HEK293 (cell line): ENCODE measurements at regions not wholly inside any gene's neighbourhood (a gene's known extent, or its start where the extent isn't known, plus 50 kb on each side); places are given as distances from the start of the nearest gene placed in this dataset.

Experiments used
- CTCF ChIA-PET: fragments of 350-600 bp; formaldehyde crosslinking; extraction: SDS; loops from one replicate; lab custom pipeline; 2021; ENCODE audit warnings: antibody characterized with exemption; lab: Yijun Ruan, JAX
- POLR2A ChIA-PET: fragments of 300-600 bp; formaldehyde crosslinking; extraction: SDS; loops from one replicate; lab custom pipeline; 2020; ENCODE audit warnings: antibody characterized with exemption, inconsistent platforms; lab: Yijun Ruan, JAX
- H3K27ac ChIP-seq: fragments of 200-500 bp; sonication (Bioruptor generic); 2 replicates; pipeline ENCODE4 v1.5.1; 2014; ENCODE audit warnings: low read depth, low read length, control low read depth, inconsistent platforms; ENCODE audit errors: extremely low read depth
- H3K36me3 ChIP-seq, 2 experiments: fragments of 200-500 bp in 1 of 2; sonication (Bioruptor generic) in 1 of 2; 1 replicate in 1 of 2; 2 replicates in 1 of 2; pipeline ENCODE4 v1.5.1; 2014 to 2017; ENCODE audit warnings: inconsistent platforms in 2 of 2, low read length in 2 of 2; ENCODE audit not compliant: control insufficient read depth in 2 of 2, insufficient read depth in 1 of 2
- H3K4me1 ChIP-seq: fragments of 200-500 bp; sonication (Bioruptor generic); 2 replicates; pipeline ENCODE4 v1.5.1; 2014; ENCODE audit warnings: mild to moderate bottlenecking, low read length, inconsistent platforms; ENCODE audit not compliant: control insufficient read depth, insufficient read depth
- H3K4me3 ChIP-seq: 2 replicates; pipeline ENCODE4 v1.5.1; 2011; ENCODE audit warnings: low read depth, mild to moderate bottlenecking, control low read depth, low read length, moderate library complexity
- H3K9me3 ChIP-seq: fragments of 200-500 bp; sonication (Bioruptor generic); 2 replicates; pipeline ENCODE4 v1.5.1; 2014; ENCODE audit warnings: low read depth, low read length, inconsistent platforms; ENCODE audit not compliant: control insufficient read depth, insufficient read depth
- GLI2 ChIP-seq: fragments of 450-650 bp; formaldehyde crosslinking; IDR thresholded peaks from 2 replicates; pipeline ENCODE4; 2017; ENCODE audit warnings: missing biosample characterization, missing genetic modification characterization, low read depth, borderline replicate concordance
- KLF1 ChIP-seq: fragments of 450-650 bp; formaldehyde crosslinking; IDR thresholded peaks from 2 replicates; pipeline ENCODE4 v1.5.1; 2016; ENCODE audit warnings: missing biosample characterization, missing genetic modification characterization
- SALL2 ChIP-seq: fragments of 450-650 bp; formaldehyde crosslinking; IDR thresholded peaks from 2 replicates; pipeline ENCODE4 v1.5.0; 2017; ENCODE audit warnings: missing biosample characterization, mild to moderate bottlenecking, missing genetic modification characterization, borderline replicate concordance
- ZNF138 ChIP-seq: fragments of 450-650 bp; formaldehyde crosslinking; IDR thresholded peaks from 2 replicates; pipeline ENCODE4 v1.5.1; 2016; ENCODE audit warnings: missing biosample characterization, missing genetic modification characterization, borderline replicate concordance
- ZNF23 ChIP-seq: fragments of 450-650 bp; formaldehyde crosslinking; IDR thresholded peaks from 2 replicates; pipeline ENCODE4 v1.5.1; 2016; ENCODE audit warnings: missing biosample characterization, missing genetic modification characterization, borderline replicate concordance
- ZNF302 ChIP-seq: fragments of 450-650 bp; formaldehyde crosslinking; IDR thresholded peaks from 2 replicates; pipeline ENCODE4 v1.5.1; 2016; ENCODE audit warnings: missing biosample characterization, missing genetic modification characterization, low read depth
- ZNF311 ChIP-seq: fragments of 450-650 bp; formaldehyde crosslinking; IDR thresholded peaks from 2 replicates; pipeline ENCODE4 v1.5.1; 2017; ENCODE audit warnings: missing biosample characterization, missing genetic modification characterization, borderline replicate concordance
- ZNF664 ChIP-seq: fragments of 450-650 bp; formaldehyde crosslinking; IDR thresholded peaks from 2 replicates; pipeline ENCODE4 v1.5.1; 2016; ENCODE audit warnings: missing biosample characterization, missing genetic modification characterization
- ZNF707 ChIP-seq: fragments of 450-650 bp; formaldehyde crosslinking; IDR thresholded peaks from 2 replicates; pipeline ENCODE4 v1.5.1; 2016; ENCODE audit warnings: missing biosample characterization, missing genetic modification characterization
- ZSCAN23 ChIP-seq: fragments of 450-650 bp; formaldehyde crosslinking; IDR thresholded peaks from 2 replicates; pipeline ENCODE4 v1.5.1; 2016; ENCODE audit warnings: missing biosample characterization, missing genetic modification characterization
- TF ChIP-seq, protein P1 (sequence below): fragments of 450-650 bp; formaldehyde crosslinking; IDR thresholded peaks from 2 replicates; pipeline ENCODE4 v1.5.1; 2017; ENCODE audit warnings: missing biosample characterization, missing genetic modification characterization
- TF ChIP-seq, protein P2 (sequence below): fragments of 450-650 bp; formaldehyde crosslinking; IDR thresholded peaks from 2 replicates; pipeline ENCODE4 v1.5.1; 2016; ENCODE audit warnings: missing biosample characterization, missing genetic modification characterization
- TF ChIP-seq, protein P3 (sequence below): fragments of 450-650 bp; formaldehyde crosslinking; conservative IDR thresholded peaks from 2 replicates; pipeline ENCODE4 v1.5.1; 2016; ENCODE audit warnings: low read depth, missing biosample characterization, missing genetic modification characterization
- TF ChIP-seq, protein P4 (sequence below): sonication (generic); formaldehyde crosslinking; IDR thresholded peaks from 2 replicates; pipeline ENCODE4 v1.8.1; 2022; ENCODE audit warnings: mild to moderate bottlenecking, moderate library complexity, missing genetic modification reagents
- TF ChIP-seq, protein P5 (sequence below): fragments of 450-650 bp; formaldehyde crosslinking; IDR thresholded peaks from 2 replicates; pipeline ENCODE4 v1.5.1; 2017; ENCODE audit warnings: missing biosample characterization, missing genetic modification characterization

DNA sequence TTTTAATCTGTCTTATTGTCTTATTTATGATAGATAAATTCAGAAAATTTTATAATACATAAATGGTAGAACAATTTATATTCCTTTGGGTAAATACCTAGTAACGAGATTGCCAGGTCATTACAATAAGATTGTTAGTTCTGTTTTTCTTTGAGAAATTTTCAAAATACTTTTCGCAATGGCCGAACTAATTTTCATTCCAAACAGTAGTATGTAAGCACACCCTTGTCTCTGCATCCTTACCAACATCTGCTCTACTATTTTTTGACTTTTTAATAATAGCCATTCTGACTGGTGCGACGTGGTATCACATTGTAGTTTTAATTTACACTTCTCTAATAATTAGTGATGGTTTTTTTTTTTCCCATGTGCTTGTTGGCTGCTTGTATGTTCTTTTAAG is 351.4 kb upstream of the LUZP2 start (continued):
- no peak for TF ChIP-seq SALL2 (tag by site-specific recombination)

DNA sequence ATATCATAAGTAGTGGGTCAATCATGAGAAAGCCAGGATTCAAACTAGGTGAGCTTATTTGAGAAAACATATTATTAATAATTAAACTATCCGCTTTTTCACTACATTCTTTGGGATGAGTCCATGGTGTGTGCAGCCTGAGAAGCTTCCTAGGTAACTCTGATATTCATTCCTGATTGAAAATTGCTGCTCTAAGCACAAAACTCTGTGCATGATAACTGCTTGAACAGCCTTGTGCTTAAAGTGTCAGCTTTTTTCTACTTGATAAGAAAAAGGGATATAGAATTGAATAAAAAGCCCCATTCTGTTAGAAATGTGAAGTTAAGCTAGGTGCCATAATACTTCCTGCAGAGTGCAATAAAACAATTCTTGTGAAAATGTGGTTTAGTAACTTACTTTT is 343.5 kb upstream of the LUZP2 start:
- Histone ChIP-seq H3K36me3 (no peaks in the 10 kb centered on the region), H3K27ac (no peak overlapping the region), H3K9me3 (no peaks in the 10 kb centered on the region), H3K4me1 (no peaks in the 10 kb centered on the region), H3K4me3 (no peak overlapping the region)
- TF ChIP-seq, protein P1, sequence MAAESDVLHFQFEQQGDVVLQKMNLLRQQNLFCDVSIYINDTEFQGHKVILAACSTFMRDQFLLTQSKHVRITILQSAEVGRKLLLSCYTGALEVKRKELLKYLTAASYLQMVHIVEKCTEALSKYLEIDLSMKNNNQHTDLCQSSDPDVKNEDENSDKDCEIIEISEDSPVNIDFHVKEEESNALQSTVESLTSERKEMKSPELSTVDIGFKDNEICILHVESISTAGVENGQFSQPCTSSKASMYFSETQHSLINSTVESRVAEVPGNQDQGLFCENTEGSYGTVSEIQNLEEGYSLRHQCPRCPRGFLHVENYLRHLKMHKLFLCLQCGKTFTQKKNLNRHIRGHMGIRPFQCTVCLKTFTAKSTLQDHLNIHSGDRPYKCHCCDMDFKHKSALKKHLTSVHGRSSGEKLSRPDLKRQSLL (tag by site-specific recombination): no peak
- no peak for TF ChIP-seq ZNF23
- TF ChIP-seq ZNF138: no peak
- TF ChIP-seq ZNF311 (tag by site-specific recombination): no peak
- no peak for TF ChIP-seq ZNF707 (tag by site-specific recombination)
- TF ChIP-seq, protein P2, sequence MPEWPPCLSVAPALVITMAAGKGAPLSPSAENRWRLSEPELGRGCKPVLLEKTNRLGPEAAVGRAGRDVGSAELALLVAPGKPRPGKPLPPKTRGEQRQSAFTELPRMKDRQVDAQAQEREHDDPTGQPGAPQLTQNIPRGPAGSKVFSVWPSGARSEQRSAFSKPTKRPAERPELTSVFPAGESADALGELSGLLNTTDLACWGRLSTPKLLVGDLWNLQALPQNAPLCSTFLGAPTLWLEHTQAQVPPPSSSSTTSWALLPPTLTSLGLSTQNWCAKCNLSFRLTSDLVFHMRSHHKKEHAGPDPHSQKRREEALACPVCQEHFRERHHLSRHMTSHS (tag by site-specific recombination): no peak
- no peak for TF ChIP-seq GLI2
- TF ChIP-seq, protein P3, sequence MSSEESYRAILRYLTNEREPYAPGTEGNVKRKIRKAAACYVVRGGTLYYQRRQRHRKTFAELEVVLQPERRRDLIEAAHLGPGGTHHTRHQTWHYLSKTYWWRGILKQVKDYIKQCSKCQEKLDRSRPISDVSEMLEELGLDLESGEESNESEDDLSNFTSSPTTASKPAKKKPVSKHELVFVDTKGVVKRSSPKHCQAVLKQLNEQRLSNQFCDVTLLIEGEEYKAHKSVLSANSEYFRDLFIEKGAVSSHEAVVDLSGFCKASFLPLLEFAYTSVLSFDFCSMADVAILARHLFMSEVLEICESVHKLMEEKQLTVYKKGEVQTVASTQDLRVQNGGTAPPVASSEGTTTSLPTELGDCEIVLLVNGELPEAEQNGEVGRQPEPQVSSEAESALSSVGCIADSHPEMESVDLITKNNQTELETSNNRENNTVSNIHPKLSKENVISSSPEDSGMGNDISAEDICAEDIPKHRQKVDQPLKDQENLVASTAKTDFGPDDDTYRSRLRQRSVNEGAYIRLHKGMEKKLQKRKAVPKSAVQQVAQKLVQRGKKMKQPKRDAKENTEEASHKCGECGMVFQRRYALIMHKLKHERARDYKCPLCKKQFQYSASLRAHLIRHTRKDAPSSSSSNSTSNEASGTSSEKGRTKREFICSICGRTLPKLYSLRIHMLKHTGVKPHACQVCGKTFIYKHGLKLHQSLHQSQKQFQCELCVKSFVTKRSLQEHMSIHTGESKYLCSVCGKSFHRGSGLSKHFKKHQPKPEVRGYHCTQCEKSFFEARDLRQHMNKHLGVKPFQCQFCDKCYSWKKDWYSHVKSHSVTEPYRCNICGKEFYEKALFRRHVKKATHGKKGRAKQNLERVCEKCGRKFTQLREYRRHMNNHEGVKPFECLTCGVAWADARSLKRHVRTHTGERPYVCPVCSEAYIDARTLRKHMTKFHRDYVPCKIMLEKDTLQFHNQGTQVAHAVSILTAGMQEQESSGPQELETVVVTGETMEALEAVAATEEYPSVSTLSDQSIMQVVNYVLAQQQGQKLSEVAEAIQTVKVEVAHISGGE (tag by site-specific recombination): no peak
- ChIA-PET CTCF (no interaction called here), POLR2A (no interaction called here)

DNA sequence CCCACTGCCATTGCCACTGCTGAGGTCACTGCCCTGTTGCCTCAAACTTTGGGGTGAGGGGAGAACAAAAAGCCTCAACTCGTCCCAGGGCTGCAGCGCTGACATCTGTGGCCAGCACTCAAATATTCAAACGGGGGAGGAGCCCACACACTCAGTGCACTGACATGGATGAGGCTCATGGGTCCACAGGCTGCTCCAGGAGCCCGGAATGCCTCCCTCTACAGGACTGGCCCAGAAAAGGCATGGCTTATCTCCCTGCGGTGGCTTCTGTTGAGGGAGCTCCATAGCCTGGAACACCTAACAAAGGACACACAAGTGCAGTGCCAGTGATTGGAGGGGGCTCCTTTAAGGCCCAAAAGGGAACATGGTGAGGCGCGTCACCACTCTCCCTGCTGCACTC is 341.1 kb upstream of the LUZP2 start:
- Histone ChIP-seq H3K4me3 (no peak overlapping the region), H3K36me3 (no peaks in the 10 kb centered on the region), H3K9me3 (no peaks in the 10 kb centered on the region), H3K4me1 (no peaks in the 10 kb centered on the region), H3K27ac (no peak overlapping the region)
- ChIA-PET POLR2A (no interaction called here), CTCF (no interaction called here)
- TF ChIP-seq ZNF311 (tag by site-specific recombination): no peak
- TF ChIP-seq, protein P4, sequence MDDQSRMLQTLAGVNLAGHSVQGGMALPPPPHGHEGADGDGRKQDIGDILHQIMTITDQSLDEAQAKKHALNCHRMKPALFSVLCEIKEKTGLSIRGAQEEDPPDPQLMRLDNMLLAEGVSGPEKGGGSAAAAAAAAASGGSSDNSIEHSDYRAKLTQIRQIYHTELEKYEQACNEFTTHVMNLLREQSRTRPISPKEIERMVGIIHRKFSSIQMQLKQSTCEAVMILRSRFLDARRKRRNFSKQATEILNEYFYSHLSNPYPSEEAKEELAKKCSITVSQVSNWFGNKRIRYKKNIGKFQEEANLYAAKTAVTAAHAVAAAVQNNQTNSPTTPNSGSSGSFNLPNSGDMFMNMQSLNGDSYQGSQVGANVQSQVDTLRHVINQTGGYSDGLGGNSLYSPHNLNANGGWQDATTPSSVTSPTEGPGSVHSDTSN: no peak
- TF ChIP-seq, protein P5, sequence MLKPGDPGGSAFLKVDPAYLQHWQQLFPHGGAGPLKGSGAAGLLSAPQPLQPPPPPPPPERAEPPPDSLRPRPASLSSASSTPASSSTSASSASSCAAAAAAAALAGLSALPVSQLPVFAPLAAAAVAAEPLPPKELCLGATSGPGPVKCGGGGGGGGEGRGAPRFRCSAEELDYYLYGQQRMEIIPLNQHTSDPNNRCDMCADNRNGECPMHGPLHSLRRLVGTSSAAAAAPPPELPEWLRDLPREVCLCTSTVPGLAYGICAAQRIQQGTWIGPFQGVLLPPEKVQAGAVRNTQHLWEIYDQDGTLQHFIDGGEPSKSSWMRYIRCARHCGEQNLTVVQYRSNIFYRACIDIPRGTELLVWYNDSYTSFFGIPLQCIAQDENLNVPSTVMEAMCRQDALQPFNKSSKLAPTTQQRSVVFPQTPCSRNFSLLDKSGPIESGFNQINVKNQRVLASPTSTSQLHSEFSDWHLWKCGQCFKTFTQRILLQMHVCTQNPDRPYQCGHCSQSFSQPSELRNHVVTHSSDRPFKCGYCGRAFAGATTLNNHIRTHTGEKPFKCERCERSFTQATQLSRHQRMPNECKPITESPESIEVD (tag by site-specific recombination): no peak
- TF ChIP-seq KLF1: no peak
- TF ChIP-seq ZNF664 (tag by site-specific recombination): no peak
- no peak for TF ChIP-seq ZNF302 (tag by site-specific recombination)
- no peak for TF ChIP-seq ZSCAN23 (tag by site-specific recombination)
